CD4-positive, alpha-beta T cell treated with Interferon alpha-2 for 1 hour (primary cell): ENCODE measurements at regions not wholly inside any gene's neighbourhood (a gene's known extent, or its start where the extent isn't known, plus 50 kb on each side); places are given as distances from the start of the nearest gene placed in this dataset.
"Not testable (repeated sequence)": the region's sequence is repeated elsewhere in the genome, so short reads cannot be mapped to it uniquely, and the experiment has no call there.

Experiments
- DNase-seq, 2 donors: peaks; one replicate each; pipeline ENCODE4 v3.0.0-alpha.2; 2020 to 2022

DNA sequence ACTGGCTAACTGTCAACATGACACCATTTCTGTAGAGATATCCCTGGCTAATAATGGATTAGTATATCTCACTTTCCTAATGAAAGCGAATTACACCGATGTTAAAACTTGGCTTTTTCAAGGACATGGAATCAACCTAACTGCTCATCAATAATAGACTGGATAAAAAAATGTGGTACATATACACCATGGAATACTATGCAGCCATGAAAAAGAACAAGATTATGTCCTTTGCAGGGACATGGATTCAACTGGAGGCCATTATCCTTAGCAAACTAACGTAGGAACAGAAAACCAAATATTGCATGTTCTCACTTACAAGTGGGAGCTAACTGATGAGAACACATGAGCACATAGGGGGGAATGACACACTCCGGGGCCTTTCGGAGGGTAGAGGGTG is 62.6 kb downstream of the ZIC1 start:
- no peak for DNase-seq

DNA sequence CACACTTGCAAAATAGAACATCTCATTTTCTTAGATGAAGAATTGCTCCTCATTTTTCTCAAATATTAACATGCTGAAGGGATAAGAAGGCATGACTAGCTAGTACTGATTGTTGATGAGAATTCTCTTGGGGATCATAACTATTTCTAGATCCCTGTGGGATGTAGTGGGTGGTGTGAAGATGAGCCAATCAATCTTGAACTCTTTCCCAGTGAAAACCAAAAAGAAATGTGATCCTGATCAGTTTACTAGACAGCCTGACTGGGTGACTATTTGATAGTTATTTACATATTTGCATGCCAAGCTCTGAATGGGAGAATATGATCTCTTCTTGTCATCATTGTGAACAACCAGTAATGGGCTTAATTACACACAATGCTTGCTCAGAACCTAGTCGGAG is 63.7 kb downstream of the ZIC1 start:
- no peak for DNase-seq

DNA sequence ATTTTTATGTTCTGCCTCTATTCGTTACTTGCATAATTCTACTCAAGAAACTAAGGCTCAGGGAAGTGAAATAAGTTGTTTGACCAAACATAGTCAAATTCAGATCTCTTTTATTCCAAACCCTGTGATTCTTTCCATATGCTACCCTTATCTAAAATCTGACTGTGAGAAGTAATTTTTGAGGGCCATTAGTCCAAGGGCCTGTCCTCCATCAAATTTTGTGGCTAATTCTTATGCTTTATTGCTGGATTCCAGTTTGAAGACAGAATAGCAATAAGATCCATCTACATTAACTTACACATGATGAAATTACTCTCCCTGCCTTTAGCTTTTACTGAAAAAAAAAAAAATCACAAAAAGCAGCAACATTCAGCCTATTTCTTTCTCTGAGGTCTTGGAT is 74.0 kb downstream of the ZIC1 start:
- no peak for DNase-seq

DNA sequence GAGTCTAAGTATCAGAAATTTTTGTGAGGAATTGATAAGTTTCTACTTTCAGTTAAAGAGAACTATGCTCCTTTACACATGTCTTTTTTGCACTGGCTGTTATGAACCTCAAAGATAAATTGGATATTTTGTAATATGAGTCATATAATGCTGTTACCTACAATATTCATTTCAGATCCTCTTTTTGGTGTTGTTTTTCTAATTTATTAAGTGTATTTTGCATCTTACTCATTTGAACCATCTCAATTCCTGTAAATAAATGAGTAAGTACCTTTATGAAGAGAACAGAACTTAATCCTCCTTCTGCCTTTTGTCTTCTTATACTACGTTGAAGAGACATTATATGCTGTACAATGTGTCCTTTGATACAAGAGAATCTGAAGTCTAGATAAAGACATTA is 74.4 kb downstream of the ZIC1 start:
- no peak for DNase-seq

DNA sequence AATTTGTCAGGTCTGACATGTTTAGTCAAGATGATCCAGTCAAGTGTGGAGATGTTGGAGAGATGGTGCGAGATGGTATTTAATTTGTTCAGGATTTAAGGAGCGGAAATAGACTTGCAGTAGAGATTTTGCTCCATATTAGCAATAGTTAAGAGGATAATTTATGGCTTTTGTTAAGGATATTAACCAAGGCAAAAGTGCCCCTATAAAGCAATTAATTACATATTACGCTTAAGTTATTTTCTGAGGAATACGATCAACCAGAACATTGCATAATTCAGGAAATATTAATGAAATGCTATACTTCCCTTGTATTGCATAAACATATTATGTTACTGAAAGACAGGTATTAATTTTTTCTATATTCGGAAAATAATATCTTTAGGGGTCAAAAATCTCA is 83.9 kb downstream of the ZIC1 start:
- DNase-seq = no peak

DNA sequence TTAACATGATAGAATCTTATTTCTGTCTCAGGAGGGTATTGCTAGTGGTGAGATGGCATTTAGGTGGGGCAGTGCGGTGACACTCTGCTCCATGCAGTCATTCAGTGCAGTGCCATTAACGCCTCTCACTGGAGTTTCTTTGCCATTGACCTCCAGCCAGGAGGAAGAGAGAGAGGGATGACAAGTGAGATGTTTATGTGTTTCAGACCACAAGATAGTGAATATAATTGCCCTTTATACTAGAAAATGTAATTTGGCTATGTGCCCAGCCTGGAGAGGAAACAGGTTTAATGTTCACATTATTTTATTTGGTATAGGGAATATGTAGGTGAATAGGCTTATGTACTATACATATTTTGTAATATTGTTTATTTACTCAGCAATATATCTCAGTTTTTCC is 84.5 kb downstream of the ZIC1 start:
- DNase-seq = no peak

DNA sequence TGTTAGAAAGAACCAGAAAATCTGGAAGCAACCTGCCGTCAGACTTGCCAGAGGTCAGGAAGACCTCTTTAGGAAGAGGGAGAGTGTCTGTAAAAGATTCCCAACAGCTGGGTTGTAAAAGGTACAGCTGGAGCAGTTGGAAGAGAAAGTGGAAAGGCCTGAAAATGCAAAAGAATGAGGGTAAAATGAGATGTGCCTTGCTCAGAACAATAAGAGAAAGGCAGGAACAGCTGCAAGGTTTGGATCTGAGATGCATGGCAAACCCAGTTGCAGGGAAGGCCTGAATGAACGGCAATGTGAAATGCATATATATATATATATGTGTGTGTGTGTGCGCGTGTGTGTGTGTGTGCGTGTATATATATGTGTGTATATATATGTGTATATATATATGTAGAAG is 88.1 kb downstream of the ZIC1 start:
- no peak for DNase-seq

DNA sequence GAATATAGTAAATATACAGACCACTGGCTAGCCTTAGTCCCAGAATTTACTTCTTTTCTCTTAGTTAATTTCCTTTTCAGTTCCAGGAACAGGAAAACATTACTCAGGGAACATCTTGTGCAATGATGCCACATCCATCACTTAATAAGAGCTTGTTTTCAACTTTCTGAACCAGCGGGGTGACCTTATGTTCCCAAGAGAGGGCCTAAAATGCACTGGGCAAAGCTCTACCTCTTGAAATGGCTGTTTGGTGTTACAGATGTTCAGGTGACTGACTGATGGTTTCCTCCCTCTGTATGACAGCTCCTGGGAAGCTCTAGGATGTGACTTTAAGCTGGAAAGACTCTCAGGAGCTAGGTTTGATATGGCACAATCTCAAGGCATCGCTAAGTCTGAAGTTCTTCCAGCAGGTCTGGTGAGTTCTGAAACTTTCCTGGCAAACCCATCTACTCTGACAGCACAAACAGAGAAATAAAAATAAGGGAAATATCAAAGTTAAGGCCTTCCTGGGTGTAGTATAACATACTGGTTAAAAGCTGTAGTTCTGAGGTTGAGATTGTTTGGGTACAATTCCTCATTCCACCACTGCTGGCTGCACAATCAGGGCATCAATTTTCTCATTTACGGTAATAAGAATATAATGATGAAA is 98.6 kb downstream of the ZIC1 start:
- DNase-seq = no peak

DNA sequence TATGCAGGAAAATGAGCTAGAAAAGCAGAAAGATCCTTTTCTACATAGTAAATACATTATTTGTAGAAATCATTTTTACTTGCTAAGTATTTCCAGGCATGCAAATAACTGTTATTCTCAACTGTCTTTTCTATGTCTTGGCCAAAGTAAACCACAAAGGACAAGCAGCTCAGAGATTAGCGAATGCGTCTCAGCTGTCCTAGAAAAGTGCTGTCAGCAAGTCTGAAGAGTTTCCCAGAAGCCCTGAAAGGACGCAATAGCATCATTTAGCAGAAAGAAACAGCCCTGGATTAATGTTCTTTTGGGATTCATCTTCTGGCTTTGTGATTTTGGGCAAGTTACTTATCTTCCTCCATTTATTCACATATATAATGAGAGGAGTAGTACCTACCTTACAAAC is 100.3 kb downstream of the ZIC1 start:
- DNase-seq = no peak

DNA sequence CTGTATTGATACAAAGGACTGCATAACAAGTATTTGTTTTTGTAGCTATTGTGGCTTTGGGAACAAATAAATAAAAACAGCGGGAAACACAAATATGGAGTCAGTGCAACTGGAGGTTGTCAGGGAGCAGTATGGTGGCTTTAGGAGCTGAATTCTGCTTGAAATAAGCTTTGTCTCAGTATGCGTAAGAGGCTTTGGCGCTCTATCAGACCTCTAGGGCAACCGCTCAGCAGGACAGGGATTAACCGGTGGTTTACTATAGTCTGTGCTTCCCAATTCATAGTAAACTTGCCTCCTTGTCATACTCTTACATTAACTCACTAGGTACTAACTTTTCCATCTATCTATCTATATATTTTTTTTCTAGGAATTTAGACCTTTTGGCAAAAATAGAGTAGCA is 104.6 kb downstream of the ZIC1 start:
- DNase-seq = no peak

DNA sequence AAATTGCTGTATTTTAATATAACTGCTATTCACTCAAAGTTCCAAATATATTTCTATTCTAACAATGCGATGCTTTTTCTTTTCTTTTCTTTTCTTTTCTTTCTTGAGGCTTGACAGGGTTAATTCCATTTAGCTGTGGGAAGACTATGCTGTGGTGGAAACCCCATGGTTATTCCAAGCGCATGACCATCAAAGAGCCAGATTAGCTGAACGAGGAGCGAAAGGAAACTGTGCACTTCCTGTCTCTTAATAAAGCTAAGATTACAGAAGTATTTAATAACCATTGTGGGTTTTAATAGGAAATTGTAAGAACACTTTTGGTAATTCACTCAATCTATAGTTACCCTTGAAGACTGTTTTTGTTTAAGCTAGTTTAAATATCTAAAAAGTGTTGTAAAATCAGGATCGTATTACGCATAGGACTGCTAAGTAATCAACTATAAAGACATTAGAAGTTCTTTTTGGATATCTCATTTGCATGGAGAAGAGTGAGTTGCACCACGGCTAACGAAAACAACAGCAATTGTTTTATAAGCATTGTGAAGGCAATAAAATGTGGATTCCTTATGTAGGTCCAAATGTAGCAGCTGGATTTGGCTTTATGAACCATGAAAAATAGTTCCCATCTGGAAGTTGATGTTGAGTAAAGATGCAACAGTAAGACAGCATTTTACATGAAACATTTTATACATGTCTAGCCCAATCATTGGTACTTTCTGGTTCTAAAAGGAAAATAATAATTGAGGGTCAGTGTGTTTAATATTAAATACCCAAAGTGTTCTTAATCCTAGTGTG is 105.4 kb downstream of the ZIC1 start:
- DNase-seq = no peak

DNA sequence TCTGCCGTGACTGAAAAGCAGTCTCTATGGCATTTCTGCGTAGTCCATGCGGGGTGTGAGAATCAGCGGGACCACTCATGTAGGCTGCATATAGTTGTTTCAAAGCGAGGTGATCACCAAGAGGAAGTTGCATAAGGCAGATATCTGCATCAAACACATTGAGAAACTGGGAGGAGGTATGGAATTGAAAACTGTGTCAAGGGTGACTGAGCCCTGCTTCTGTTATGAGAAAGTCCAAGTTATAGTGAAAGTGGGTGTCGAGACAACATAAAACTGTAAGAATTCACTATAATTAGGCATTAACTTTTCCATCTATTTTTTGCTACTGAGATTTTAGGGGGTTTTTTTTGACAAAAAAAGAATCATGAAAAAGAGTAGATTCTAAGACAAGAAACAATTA is 109.3 kb downstream of the ZIC1 start:
- no peak for DNase-seq

DNA sequence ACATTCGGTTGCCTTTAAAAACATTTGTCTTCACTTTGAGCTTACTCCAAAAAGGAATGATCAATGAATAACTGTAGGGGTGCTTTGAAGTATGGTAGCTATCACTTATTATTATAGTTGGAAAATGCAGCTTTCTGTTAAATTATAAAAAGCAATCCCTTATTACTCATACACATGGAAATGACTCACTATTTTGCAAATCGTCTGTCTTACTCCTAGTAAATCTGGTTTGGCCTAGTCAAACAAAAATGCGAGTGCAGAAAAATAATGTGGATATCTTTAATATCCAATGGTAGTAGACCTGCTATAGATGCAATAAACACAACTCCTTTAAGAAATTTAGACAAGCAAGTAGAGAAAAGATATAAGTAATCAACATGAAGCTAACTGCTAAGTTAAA is 112.5 kb downstream of the ZIC1 start:
- DNase-seq = no peak

DNA sequence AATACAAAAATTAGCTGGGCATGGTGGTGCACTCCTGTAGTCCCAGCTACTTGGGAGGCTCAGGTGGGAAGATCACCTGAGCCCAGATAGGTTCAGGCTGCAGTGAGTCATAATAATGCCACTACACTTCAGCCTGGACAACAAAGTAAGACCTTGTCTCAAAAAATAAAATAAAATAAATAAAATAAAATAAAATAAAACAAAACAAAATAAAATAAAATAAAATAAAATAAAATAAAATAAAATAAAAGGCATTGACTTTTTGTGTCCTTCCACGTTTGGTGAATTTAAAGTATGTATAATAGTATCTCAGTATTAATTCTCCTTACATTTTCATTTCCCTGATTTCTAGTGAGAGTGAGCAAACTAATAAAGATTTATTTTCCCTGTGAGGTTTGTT is 113.6 kb downstream of the ZIC1 start:
- DNase-seq = not testable (repeated sequence)

DNA sequence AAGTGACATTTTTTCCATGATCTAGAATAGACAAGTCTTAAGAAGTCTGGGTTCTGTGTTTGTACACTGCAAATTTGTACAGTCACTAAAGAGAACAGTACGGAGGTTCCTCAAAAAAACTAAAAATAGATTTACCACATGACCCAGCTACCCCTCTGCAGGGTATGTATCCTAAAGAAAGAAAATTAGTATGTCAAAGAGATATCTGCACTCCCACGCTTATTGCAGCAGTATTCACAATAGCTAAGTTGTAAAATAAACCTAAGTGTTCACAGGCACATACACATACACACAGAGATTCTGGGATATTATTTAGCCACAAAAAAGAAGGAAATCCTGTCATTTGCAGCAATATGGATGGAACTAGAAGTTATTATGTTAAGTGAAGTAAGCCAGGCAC is 120.4 kb downstream of the ZIC1 start:
- DNase-seq = no peak

DNA sequence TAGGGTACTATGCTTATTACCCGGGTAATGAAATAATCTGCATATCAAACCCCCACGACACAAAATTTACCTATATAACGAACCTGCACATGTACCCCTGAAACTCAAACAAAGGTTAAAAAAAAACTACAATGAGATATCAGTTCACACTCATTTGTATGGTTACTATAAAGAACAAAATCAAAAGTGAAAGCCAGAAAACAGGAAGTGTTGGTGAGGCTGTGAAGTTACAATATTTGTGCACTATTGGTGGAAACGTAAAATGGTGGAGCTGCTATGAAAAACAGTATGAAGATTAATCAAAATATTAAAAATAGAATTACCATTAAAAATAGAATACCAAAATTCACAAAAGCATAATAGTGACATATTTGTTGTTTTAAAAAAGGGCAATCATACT is 128.9 kb downstream of the ZIC1 start:
- DNase-seq = no peak

DNA sequence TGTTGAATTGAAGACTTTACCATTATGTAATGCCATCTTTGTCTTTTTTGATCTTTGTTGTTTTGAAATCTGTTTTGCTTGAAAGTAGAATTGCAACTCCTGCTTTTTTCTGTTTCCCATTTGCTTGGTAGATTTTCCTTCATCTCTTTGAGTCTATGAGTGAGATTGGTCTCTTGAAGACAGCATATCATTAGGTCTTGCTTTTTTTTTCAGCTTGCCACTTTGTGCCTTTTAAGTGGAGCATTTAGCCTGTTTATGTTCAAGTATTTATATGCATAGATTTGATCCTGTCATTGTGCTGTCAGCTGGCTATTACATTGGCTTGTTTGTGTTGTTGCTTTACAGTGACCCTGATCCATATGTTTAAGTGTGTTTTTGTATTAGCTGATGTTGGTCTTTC is 131.8 kb downstream of the ZIC1 start:
- DNase-seq = no peak

DNA sequence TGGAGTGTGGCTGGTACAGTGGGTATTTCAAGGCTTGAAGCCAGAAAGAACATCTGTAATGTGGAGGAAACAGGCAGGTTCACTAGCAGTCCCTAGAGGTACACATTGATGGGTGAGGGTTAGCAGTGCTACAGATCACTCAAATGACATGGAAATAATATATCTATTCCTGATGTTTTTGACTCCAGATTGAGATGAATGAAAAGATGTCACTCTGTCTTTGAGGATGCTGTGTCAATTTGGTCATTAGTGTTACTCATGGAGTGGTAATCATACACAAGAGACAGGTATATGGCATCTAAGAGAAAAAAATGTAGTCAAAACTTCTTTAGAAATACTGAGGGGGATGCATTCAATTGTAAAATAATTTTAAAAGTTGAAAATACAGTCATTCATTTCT is 135.1 kb downstream of the ZIC1 start:
- DNase-seq = no peak

DNA sequence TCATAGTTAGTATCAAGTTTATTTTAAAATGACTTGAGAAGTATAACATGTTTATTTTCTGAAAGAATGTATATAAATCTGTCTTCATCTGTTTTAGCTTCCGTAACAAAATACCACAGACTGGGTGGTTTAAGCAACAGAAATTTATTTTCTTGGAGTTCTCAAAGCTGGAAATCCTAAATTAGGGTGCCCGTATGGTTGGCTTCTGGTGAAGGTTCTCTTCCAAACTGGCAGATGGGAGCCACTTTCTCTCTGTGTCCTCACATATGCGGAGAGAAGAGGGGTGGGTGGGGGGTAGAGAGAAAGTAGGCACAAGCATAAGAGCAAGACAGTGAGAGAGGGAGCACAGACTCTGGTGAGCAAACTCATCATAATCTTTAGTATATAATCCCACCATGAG is 142.3 kb downstream of the ZIC1 start:
- DNase-seq = no peak

DNA sequence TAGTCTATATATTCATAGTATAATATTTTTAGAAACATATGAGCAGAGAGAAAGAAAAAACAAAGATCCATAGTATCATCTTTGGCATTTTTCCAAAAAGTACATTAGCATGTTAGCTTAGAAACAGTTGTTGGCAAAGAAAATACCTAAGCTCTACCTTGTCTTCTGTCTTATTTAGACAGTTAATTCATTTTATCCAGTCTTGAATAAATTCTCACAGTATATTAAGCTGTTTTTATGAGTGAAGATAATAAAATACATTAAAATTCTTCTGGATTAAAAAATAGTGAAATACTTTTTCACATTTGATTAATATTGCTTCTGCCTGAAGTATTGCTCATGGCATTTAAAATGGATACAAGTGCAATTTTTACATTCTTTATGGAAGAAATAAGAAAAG is 145.2 kb downstream of the ZIC1 start:
- DNase-seq = no peak

DNA sequence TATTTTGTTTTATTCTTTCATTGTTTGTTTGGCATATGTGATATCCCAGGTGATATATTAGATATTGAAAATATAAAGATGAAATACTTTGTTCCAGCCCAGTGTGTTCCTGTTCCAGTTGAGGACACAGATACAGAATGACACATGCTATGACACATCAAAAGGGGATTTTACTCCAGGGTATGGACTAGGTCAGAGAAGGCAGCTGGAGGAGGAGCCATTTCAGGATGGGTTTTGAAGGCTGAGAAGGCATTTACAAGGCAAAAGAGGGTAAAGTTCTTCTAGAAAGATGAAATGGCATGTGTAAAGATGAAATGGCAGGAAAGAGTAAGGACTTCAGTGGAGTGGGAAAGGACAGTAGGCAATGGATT is 163.8 kb downstream of the ZIC1 start:
- no peak for DNase-seq

DNA sequence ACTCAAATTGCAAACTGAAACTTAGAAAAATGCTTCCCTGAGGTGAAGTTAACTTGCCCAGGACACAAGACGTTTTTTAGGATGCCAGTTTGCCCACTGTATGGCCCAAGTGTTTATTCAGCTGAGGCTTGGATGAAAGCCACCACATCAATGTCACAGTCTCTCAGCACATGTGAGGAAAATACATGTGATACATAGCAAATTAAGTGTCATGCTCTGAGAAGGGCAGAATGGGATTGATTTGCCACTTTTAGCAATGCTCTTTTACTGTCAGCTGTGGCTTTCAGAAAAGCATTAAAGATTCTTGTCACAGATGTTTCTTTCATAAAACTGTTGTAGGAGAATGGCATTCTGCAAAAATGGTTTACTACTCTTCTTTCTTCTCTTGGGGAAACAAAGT is 165.5 kb downstream of the ZIC1 start:
- no peak for DNase-seq

DNA sequence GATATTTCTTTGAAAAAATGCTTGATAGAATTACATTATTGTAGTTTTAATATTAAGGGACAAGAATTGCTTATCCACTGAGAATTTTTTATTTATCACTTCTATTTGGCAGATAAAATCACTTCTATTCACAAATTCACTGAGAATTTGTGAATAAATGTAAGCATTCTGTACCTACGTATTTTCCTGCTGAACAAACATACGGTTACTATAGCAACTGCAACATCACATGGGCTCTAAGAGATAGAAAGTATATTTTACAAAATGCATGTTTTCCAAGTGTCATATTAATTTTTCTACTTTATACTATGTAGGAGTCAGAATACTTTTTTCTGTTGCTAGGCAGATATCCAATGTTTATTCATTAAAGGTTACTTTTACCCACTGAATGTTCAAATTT is 166.2 kb downstream of the ZIC1 start:
- no peak for DNase-seq

DNA sequence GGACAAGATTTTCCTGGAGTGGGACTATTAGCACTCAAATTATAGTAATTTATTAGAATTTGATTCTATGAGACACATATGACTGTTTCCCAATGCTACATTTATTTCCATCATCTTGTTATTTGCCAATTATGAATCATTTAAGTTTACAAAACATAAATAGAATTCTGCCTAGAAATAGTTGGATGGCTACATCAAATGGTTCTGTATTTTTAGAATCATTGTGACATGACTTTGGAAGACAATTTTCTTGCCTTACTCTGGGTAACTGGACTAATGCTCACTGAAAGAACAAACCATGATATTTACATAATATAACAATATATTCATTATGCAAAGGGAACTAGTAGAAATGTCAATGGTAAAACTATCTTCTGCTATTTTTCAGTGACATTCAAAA is 173.5 kb downstream of the ZIC1 start:
- DNase-seq = no peak

DNA sequence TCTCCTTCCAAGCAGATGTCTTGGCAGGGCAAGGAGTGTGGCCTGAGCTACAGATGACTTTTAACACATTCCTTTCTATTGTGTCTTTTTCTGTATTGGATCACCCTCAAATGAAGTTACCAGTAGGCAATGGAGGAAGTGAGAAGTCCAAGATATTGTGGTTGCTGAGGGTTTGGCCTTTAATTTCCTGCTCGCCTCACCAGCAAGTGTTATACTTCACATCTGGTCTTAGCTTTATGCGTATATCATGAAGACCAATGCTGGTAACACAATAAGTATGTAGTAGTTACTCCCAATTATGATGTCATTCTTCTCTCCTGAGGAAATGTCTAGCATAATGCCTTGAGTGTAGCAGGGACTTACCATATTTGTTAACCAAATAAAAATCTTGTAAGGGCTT is 179.9 kb downstream of the ZIC1 start:
- DNase-seq = no peak
